Hematopoietic multipotent progenitor cell treated with erythropoietin and hydrocortisone succinate and interleukin-3 and kit ligand, for 4 days (in vitro differentiated cells): ENCODE measurements at regions not wholly inside any gene's neighbourhood (a gene's known extent, or its start where the extent isn't known, plus 50 kb on each side); places are given as distances from the start of the nearest gene placed in this dataset.

Source experiments
- DNase-seq: peaks from one replicate; pipeline ENCODE4 v3.0.0-alpha.2; 2015

GRCh38 chr20:57938158-57939108, 228.6 kb upstream of the PMEPA1 start:
- no peak for DNase-seq

GRCh38 chr20:57936636-57937385, 227.0 kb upstream of the PMEPA1 start:
- no peak for DNase-seq

GRCh38 chr20:57934913-57935312, 225.1 kb upstream of the PMEPA1 start:
- DNase-seq, result no peak

GRCh38 chr20:57934007-57934805, 224.4 kb upstream of the PMEPA1 start:
- DNase-seq, result no peak

GRCh38 chr20:57932227-57932864, 222.5 kb upstream of the PMEPA1 start:
- no peak for DNase-seq

- no peak for DNase-seq
Observed at GRCh38 chr20:57930351-57930750, 220.5 kb upstream of the PMEPA1 start.

- DNase-seq, result no peak
Observed at GRCh38 chr20:57928181-57928967, 218.6 kb upstream of the PMEPA1 start.

GRCh38 chr20:57927376-57927775, 217.6 kb upstream of the PMEPA1 start:
- no peak for DNase-seq

GRCh38 chr20:57922706-57923105, 212.9 kb upstream of the PMEPA1 start:
- no peak for DNase-seq

- peak; percentile 25 for DNase-seq
Observed at GRCh38 chr20:57922083-57922482, 212.3 kb upstream of the PMEPA1 start.

GRCh38 chr20:57921676-57922075, 211.9 kb upstream of the PMEPA1 start:
- DNase-seq, result no peak

GRCh38 chr20:57920971-57921370, 211.2 kb upstream of the PMEPA1 start:
- DNase-seq, result no peak

- no peak for DNase-seq
Observed at GRCh38 chr20:57919049-57919448, 209.2 kb upstream of the PMEPA1 start.

GRCh38 chr20:57918551-57918950, 208.7 kb upstream of the PMEPA1 start:
- no peak for DNase-seq

GRCh38 chr20:57914205-57914604, 204.4 kb upstream of the PMEPA1 start:
- no peak for DNase-seq

- no peak for DNase-seq
Observed at GRCh38 chr20:57913156-57913930, 203.5 kb upstream of the PMEPA1 start.

GRCh38 chr20:57912227-57912582, 202.4 kb upstream of the PMEPA1 start:
- no peak for DNase-seq

GRCh38 chr20:57911512-57912226, 201.9 kb upstream of the PMEPA1 start:
- DNase-seq, result no peak

- DNase-seq, result no peak
Observed at GRCh38 chr20:57910716-57911115, 200.9 kb upstream of the PMEPA1 start.

- DNase-seq, result no peak
Observed at GRCh38 chr20:57909763-57910331, 200.0 kb upstream of the PMEPA1 start.
